Stimulated activated CD4-positive, alpha-beta T cell treated with anti-CD3 and anti-CD28 coated beads, Interleukin-15, amount 100 ng/mL, for 48 hours (primary cell): ENCODE measurements at regions not wholly inside any gene's neighbourhood (a gene's known extent, or its start where the extent isn't known, plus 50 kb on each side); places are given as distances from the start of the nearest gene placed in this dataset.
"Not testable (repeated sequence)": the region's sequence is repeated elsewhere in the genome, so short reads cannot be mapped to it uniquely, and the experiment has no call there.

Source experiments
- DNase-seq, 2 donors: peaks; one replicate each; pipeline ENCODE4 v3.0.0-alpha.2; 2020; ENCODE audit warnings: low read depth in 2 of 2

DNA sequence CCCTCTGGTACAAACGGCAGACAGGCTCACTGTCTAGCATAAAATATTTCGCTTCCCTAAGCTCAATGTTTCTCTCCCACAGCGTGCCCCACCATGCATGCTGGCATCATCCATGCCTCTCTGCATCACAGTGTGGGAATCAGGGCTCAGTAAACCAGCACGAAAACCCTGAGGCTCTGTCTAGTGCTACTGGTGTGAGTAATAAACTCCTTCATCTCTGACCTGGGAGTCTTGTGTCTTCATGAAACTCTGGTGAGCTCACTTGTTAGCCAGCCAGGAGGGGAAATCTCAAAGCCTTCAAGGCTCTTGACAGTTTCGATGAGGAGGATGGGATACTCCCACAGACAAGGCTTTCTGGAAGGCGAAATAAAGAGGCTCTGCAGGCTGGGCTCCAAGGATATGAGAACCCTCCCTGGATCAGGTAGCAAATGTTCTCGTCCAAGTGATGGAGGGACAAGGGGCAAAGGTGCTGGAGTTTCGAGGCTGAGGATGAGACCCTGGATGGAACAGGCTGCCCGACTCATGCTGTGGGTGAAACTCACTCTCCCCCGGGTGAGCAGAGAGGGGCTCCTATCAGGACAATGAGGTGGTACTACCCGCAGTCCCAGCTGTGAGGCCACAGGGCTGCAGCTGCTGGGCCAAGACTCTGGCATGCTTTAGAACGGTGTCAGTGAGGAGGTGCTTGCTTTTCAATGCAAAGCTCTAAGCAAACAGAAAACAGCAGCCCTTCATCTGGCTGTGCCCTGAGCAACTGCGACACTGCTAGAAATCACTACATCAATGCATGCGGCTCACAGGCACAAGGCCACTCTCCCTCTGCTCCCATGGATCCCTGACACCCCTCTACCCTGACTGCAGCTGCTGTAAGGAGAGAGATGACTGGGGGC, 69.3 kb downstream of the SHANK2 start:
- no peak for DNase-seq

DNA sequence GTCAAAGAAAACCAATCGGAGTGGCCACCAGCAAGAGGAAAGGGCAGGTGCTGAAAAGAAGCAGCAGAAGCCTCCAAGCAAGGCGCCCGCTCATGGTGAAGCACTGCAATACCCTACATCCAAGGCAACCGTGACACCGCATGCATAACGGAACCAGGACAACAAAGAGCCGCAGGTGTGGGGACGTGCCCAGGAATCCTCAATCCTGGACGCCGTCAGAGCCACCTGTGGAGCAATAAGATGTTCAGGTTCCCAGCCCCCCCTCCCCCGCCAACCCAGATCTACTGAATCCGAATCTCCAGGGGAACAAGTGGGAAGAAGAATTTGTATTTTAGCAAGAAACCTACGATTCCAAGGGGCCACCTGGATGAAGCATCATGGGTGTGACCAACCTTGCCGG, 70.8 kb downstream of the SHANK2 start:
- no peak for DNase-seq

DNA sequence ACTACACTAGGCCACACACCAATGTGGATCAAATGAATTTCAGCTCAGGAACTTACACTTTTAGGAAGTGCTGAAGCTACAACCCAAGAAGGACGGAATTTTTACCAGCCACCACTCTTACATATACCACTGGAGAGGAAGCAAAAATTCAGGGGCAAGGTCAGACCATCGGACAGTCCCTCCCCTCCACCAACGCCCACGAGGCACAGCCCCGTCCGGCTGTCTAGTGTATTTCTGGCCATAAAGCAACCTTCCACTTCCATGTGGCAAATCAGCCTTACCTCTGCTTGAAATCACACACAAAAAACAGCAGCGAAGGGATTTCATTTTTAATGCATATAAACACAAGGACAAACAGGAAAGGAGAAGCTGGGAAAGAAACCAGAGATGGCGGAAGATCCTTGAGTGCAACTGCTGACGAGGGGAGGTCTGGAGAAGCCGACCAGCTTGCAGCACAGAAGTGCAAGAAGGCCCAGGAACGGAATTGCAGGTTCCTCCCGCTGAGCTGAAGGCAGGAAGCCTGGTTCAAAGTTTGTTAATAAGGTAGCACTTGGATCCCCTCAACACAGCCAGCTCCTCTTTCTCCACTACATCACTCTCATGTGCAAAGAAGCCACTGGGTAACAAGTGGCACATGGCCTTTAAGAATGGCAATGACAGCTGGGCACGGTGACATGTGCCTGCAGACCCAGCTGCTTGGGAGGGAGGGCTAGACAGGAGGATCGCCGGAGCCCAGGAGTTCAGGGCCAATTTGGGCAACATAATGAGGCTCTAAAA, 71.5 kb downstream of the SHANK2 start:
- no peak for DNase-seq

DNA sequence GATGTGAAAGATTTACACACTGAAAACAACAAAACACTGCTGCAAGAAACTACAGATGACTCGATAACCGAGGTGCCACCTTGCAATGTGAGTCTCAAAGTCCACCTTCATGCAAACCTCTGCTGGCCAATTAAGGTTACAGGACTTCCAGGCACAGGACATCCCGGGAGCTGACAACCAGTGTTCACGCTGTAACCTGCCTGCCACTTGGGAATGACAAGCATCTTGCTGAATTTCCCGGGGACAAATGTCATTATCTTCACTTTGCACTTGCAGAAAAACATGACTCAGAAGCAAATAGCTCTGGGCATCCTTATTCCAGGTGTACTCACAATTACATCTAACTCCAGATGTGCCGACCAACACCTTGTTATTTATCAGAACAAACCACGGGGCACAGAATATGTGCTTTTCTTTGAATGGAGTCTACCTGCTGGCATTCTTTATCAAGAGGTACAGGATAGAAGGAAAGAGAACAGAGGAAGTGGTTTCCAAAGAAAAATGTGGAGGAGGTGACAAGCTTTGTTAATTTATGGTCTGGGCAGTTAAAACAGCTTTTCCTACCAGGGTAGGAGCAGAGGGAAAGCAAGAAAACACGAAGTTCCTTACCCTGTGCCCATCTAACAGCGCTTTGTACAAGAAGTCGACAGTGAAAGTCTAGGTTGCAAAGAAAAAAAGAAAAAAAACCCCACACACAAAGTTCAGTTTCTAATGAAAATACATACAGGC, 72.3 kb downstream of the SHANK2 start:
- no peak for DNase-seq

DNA sequence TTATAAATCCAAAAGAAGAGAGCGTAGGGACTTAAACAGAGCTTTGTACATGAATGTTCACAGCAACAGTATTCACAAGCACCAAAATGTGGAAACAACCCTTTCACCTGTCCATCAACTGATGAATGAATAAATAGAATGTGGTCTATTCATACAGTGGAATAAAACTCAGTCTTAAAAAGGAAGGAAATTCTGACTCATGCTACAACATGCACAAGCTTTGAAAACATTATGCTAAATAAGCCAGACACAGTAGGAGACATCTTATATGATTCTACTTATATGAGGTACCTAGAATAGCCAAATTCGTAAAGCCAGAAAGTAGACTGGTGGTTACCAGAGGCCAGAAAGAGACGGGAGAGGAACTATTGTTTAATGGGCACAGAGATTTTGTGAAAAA, 74.3 kb downstream of the SHANK2 start:
- DNase-seq, result no peak

DNA sequence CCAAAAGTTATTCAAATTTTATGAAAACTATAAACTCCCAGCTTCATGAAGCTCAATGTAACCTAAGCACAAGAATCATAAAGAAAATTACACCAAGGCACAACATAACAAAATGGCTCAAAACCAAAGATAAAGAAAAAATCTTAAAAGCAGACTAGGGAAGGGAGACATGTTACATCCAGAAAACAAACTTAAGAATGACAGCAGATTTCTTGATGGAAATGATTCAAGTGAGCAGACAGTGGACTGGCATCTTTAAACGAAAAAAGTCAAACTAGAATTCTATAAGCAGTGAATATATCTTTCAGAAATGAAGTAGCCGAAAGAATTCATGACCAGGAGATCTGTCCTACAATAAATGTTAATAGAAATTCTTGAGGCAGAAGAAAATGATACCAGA, 75.6 kb downstream of the SHANK2 start:
- no peak for DNase-seq

DNA sequence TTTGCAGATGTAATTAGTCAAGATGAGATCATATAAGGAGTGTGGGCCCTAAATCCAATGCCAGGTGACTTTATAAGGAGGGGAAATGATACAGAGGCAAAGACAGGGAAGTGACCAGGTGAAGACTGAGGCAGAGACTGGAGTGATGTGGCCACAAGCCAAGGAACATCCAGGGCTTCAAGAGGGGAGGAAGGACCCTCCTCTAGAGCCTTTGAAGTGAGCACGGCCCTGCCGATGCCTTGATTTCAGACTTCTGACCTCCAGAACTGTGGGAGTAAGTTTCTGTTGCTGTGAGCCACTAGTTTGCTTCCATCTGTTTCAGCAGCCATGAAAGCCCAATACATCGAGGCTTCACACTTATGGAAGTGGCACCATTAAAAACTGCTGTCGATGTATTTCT, 78.7 kb downstream of the SHANK2 start:
- no peak for DNase-seq

DNA sequence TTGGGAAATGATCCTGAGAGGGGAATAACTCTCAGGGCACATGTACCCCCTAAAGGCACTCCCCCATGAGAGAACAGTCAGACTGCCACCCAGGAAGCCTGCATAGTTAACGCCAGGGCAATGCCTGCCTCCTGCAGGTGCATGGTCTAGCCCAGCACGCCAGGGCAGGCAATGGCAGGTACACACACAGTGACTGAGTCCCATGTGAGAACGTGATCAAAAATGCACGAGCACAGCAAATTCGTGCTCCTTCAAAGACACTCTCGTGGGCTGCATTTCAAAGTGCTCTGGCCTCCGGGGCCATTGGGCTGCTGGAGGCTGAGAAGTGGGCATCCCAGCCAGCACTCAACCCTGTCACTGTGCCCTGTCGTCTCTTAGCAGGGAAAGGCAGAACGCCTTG, 79.7 kb downstream of the SHANK2 start:
- no peak for DNase-seq

DNA sequence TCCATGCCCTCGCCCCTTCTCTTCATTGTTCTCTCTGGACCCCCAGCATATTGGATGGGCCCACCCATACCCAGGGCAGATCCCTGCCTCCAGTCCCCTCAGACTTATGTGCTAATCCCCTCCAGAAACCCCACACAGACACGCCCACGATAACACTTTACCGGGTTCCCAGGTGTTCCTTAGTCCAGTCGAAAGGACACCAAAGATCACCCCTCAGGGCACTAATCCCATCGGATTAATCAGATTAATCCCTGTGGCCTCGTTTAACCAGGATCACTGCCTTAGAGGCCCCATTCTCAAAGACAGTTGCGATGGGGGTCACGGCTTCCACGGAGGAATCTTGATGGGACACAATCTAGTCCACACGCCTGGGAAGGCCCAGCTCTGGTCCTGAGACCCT, 80.8 kb downstream of the SHANK2 start:
- DNase-seq, result no peak

DNA sequence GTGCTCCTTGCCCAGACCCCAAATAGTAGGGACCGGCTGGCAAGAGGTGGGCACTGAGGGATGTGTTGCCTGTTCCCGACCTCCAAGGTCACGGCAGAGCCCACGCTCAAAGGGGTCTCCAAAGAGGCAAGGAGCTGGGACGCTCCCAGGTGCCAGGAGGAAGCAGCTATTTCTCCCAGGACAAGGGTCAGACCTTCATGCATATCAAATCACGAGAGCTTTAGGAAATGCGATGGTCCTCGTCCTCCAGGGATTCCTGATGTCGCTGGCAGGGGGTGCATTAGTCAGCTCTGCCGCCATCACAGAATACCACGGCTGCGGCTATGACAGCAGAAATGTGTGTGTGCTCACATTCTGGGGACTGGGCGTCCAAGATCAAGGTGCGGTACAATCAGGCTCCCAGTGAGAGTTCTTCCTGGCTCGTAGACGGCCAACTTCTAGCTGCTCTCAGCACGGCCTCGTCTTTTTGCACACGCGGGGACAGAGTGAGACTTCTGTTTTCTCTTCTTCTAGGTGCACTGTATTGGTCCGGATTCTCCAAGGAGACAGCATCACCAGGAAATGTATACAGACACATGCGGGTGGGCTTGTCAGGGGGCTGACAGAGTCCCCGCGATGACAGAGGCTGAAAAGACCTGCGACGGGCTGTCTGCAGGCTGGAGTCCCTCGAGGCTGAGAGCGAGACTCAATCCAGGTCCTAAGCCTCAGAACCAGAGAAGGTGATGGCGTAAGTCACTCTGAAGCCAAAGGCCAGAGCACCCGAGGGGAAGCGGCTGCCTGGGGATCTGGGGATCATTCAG, 81.6 kb downstream of the SHANK2 start:
- DNase-seq, result no peak

DNA sequence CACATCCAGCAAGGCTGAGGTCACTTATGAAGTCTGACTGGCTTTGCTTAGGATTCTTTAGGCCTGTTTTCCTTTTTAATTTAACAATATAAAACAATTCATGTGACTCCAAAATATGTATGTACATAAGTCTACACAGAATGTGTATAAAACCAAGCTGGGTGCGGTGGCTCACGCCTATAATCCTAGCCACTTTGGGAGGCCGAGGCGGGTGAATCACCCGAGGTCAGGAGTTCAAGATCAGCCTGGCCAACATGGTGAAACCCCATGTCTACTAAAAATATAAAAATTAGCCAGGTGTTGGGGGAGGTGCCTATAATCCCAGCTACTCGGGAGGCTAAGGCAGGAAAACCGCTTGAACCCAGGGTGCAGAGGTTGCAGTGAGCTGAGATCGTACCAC, 83.1 kb downstream of the SHANK2 start:
- DNase-seq, result no peak

DNA sequence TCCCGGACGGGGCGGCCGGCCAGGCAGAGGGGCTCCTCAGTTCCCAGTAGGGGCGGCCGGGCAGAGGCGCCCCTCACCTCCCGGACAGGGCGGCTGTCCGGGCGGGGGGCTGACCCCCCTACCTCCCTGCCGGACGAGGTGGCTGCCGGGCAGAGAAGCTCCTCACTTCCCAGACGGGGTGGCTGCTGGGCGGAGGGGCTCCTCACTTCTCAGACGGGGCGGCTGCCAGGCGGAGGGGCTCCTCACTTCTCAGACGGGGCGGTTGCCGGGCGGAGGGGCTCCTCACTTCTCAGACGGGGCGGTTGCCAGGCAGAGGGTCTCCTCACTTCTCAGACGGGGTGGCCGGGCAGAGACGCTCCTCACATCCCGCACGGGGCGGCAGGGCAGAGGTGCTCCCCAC, 84.6 kb downstream of the SHANK2 start:
- DNase-seq, result not testable (repeated sequence)

DNA sequence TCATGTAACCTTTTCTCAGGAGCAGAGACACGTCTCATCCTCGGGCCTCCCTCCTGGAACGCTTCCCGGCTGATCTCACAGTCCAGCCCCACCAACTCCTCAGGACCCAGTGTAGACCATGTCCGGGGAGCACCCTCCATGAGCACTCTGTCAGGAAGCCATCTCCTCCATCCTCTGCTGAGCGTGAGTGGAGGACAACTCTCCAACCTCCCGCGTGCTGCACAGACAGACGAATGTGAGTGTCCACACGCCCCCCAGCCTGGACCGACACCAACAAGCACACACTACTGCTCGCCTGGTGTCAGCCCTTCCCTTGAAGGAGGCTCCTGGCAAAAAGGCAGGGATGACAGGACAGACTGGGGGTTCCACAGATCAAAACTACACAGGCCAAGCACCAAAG, 86.6 kb downstream of the SHANK2 start:
- DNase-seq, result no peak

DNA sequence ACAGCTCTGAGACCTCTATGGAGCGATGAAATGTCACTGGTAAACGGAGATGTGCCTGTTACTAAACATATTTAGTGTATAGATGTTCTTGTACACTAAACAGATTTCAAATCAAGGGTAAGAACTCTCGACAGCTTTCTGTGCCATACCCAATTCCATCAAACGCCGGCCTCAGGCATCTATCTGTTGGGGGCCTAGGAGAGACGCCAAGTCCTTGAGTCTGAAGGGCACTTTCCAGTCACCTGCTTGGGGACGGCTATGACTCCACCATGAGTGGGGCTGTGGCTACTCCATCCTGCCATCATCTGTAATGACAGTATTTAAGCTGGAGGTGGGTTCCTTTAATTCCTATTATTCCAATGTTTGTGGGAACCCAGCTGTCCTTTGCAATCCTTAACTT, 87.8 kb downstream of the SHANK2 start:
- no peak for DNase-seq

DNA sequence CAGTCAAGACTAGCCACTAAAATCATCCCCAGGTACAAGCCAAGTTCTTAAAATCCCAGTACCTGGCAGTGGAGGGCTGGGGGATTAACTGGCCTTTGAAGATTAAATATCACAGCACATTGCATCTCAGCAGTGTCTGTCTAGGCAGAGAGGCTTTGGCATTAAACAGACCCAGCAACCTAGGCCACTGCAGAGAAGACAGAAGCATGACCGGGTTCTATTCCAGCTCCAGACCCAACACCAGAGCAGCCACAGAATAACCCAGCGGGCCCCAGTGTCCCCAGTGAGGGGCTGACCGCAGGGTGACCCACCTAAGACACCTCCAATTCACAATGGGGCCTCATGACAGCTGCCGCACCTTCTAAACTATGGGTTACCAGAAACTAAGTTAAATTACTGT, 88.2 kb downstream of the SHANK2 start:
- no peak for DNase-seq

DNA sequence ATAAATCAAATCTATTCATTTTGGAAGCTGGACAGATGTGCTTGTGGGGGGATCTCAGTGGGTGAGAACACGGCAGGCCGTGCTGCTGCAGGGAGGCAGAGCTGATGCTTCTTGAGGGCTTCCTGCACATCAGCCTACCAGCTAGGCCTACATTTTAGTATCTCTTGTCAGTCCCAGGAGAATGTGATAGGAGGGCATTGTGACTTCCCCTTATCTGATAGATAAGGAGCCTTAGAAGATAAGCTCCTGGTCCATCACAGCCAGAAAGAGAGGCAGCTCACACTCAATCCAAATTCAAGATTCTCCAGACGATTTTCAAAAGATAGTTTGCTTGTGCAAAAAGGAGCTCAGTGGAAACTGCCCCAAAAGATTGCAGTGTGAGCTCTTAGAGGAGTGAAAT, 89.0 kb downstream of the SHANK2 start:
- DNase-seq, result no peak

DNA sequence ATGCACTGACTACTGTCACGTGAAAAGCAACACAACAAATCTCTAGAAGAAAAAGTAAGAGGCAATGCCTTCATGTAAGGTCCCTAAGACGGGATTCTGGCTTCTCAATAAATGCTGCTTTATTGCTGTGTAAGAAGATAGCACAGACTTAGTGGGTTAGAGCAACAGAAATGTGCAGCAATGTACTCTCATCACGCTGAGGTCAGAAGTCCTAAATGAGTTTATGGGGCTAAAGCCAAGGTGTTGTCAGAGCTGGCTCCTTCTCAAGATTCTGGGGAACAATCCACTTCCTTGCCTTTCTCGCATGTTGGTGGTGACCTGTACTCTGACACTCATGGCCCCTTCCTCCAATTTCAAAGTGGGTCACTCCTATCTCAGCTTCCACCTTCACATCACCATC, 93.4 kb downstream of the SHANK2 start:
- DNase-seq, result no peak

DNA sequence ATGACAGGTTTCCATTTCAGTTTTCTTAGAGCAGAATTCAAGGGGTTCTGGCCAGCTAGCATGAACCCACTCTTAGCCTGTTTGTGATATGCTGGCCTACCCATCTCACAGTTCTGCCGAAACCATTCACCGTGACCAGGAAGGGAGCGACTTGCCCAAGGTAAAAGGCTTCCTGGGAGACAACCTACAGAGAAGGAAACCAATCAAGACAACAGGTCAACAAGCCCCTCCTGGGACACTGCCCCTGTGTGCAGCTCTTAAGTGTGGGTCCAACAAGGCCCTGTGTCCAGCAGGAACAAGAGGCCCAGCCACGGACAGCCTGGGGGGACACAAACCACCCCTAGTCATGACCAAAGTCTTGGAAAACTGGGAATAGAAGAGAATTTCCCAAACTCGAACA, 94.7 kb downstream of the SHANK2 start:
- not testable (repeated sequence) for DNase-seq

DNA sequence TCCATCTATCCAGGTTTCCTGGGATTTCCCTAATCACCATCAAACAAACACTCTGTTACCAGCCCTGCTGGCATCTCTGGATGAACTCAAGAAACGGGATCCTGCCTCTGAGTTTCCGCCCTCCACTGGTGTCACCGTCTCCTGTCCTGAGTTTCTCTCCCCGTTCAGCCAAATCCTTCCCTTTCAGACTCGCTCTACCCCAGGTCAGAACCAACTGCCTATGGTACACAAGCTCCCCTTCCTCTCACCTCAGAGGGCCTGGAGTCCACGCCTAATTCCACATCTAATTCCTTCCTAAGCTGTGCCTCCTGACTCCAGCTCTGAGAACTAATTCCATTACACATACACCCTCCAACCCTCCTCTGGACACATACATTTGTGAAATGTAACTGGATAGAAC, 96.1 kb downstream of the SHANK2 start:
- no peak for DNase-seq

DNA sequence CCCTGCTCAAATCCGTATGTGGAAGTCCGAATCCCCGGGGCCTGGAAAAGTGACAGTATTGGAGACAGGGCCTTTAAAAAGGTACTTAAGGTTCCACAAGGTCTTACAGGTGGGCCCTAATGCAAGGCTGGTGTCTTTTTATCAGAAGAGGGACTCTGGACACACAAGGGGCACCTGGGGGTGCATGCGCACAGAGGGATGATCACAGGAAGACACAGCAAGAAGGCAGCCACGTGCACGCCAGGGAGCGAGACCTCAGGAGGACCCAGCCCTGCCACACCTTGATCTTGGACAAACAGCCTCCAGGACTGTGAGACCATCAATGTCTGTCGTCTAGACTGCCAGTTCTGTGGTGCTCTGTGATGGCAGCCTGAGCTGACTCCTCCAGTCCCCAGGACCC, 96.5 kb downstream of the SHANK2 start:
- DNase-seq, result no peak

DNA sequence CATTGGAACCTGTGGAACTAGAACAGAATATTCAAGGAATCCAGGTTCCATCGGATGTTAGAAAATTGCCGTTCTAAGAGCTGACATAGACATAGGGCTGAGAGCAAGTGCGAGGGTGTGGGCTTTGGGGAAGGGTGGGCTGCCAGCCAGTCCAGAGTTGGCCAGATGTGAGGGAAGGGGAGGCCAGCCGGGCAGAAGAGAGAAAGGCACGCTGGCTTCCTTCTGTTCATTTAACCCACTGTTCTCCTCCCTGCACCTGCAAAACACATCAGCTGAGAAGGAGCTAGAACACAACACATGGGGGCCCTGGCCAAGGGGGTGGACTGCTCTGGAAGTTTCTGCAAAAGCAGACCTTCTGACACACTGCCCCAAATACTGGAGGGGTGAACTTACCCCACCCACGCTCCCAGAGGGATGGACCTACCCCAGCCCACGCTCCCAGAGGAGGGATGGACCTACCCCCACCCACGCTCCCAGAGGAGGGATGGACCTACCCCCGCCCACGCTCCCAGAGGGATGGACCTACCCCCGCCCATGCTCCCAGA, 98.0 kb downstream of the SHANK2 start:
- no peak for DNase-seq
